Central memory CD8-positive, alpha-beta T cell (primary cell): ENCODE measurements at regions not wholly inside any gene's neighbourhood (a gene's known extent, or its start where the extent isn't known, plus 50 kb on each side); places are given as distances from the start of the nearest gene placed in this dataset.

Experiments
- ATAC-seq: fragments of 150-1000 bp; cut with Tn5 transposase; replicated peaks from 2 replicates; pipeline ENCODE4 v1.10.0; 2022; ENCODE audit warnings: mild to moderate bottlenecking, moderate FRiP score, moderate number of reproducible peaks; ENCODE audit not compliant: poor library complexity, severe bottlenecking; ENCODE audit errors: extremely low read depth
- DNase-seq, 2 donors: peaks; one replicate each; pipeline ENCODE4 v3.0.0; 2021; ENCODE audit warnings: low spot score in 2 of 2
- H3K27ac Mint-ChIP-seq: one replicate; pipeline ENCODE4 v1.8.0; 2022; ENCODE audit warnings: low read depth, mild to moderate bottlenecking, moderate library complexity, mixed read lengths
- H3K27me3 Mint-ChIP-seq: one replicate; pipeline ENCODE4 v1.8.0; 2022; ENCODE audit warnings: mixed read lengths
- H3K36me3 Mint-ChIP-seq: one replicate; pipeline ENCODE4 v1.8.0; 2022; ENCODE audit warnings: mild to moderate bottlenecking, moderate library complexity, mixed read lengths; ENCODE audit not compliant: insufficient read depth
- H3K4me1 Mint-ChIP-seq: one replicate; pipeline ENCODE4 v1.8.0; 2022; ENCODE audit warnings: mixed read lengths
- H3K4me3 Mint-ChIP-seq: one replicate; pipeline ENCODE4 v1.8.0; 2022; ENCODE audit warnings: mild to moderate bottlenecking, moderate library complexity, mixed read lengths
- H3K9me3 Mint-ChIP-seq: one replicate; pipeline ENCODE4 v1.8.0; 2022; ENCODE audit warnings: mixed read lengths

- DNase-seq (no peak), ATAC-seq (no peak)
- peaks cover 29% of the 10 kb centered on the region for H3K9me3 Mint-ChIP-seq
- H3K27ac Mint-ChIP-seq = no peak overlapping the region
- H3K27me3 Mint-ChIP-seq = no peaks in the 10 kb centered on the region
- no peaks in the 10 kb centered on the region for H3K4me1 Mint-ChIP-seq
- H3K4me3 Mint-ChIP-seq = no peak overlapping the region
- no peaks in the 10 kb centered on the region for H3K36me3 Mint-ChIP-seq
Observed at GRCh38 chr2:104321796-104322349, 532.0 kb upstream of the POU3F3 start.

- peaks cover 14% of the 10 kb centered on the region for H3K9me3 Mint-ChIP-seq
- no peaks in the 10 kb centered on the region for H3K27me3 Mint-ChIP-seq
- H3K36me3 Mint-ChIP-seq = peaks cover 2% of the 10 kb centered on the region
- H3K27ac Mint-ChIP-seq = no peak overlapping the region
- DNase-seq = no peak
- H3K4me3 Mint-ChIP-seq = no peak overlapping the region
- no peak for ATAC-seq
- no peaks in the 10 kb centered on the region for H3K4me1 Mint-ChIP-seq
Observed at GRCh38 chr2:104332731-104333130, 521.2 kb upstream of the POU3F3 start.

GRCh38 chr2:104337869-104338268 is 516.0 kb upstream of the POU3F3 start:
- H3K9me3 Mint-ChIP-seq = peaks cover 14% of the 10 kb centered on the region
- no peak overlapping the region for H3K4me3 Mint-ChIP-seq
- H3K27ac Mint-ChIP-seq = no peak overlapping the region
- H3K36me3 Mint-ChIP-seq = peaks cover 2% of the 10 kb centered on the region
- H3K4me1 Mint-ChIP-seq = no peaks in the 10 kb centered on the region
- DNase-seq (no peak), ATAC-seq (no peak)
- no peaks in the 10 kb centered on the region for H3K27me3 Mint-ChIP-seq

GRCh38 chr2:104340162-104340561 is 513.8 kb upstream of the POU3F3 start:
- no peaks in the 10 kb centered on the region for H3K4me1 Mint-ChIP-seq
- H3K27ac Mint-ChIP-seq = no peak overlapping the region
- H3K27me3 Mint-ChIP-seq = no peaks in the 10 kb centered on the region
- H3K9me3 Mint-ChIP-seq = peaks cover 7% of the 10 kb centered on the region
- peaks cover 2% of the 10 kb centered on the region for H3K36me3 Mint-ChIP-seq
- no peak for DNase-seq
- no peak overlapping the region for H3K4me3 Mint-ChIP-seq
- ATAC-seq = no peak

GRCh38 chr2:104340879-104341828 is 512.8 kb upstream of the POU3F3 start:
- Mint-ChIP-seq H3K9me3 (peaks cover 3% of the 10 kb centered on the region), H3K36me3 (peaks cover 2% of the 10 kb centered on the region), H3K27me3 (no peaks in the 10 kb centered on the region), H3K27ac (no peak overlapping the region), H3K4me3 (no peak overlapping the region), H3K4me1 (no peaks in the 10 kb centered on the region)
- DNase-seq (no peak), ATAC-seq (no peak)

GRCh38 chr2:104344306-104344705 is 509.6 kb upstream of the POU3F3 start:
- Mint-ChIP-seq H3K36me3 (no peaks in the 10 kb centered on the region), H3K27me3 (no peaks in the 10 kb centered on the region), H3K4me3 (no peak overlapping the region), H3K27ac (no peak overlapping the region), H3K4me1 (no peaks in the 10 kb centered on the region), H3K9me3 (no peaks in the 10 kb centered on the region)
- no peak for ATAC-seq
- DNase-seq = no peak

GRCh38 chr2:104344985-104345384 is 508.9 kb upstream of the POU3F3 start:
- DNase-seq (no peak), ATAC-seq (no peak)
- H3K9me3 Mint-ChIP-seq = no peaks in the 10 kb centered on the region
- H3K36me3 Mint-ChIP-seq = no peaks in the 10 kb centered on the region
- H3K27ac Mint-ChIP-seq = no peak overlapping the region
- no peak overlapping the region for H3K4me3 Mint-ChIP-seq
- H3K27me3 Mint-ChIP-seq = no peaks in the 10 kb centered on the region
- no peaks in the 10 kb centered on the region for H3K4me1 Mint-ChIP-seq

GRCh38 chr2:104358122-104358521 is 495.8 kb upstream of the POU3F3 start:
- Mint-ChIP-seq H3K27ac (no peak overlapping the region), H3K36me3 (no peaks in the 10 kb centered on the region), H3K27me3 (no peaks in the 10 kb centered on the region), H3K4me3 (no peak overlapping the region), H3K9me3 (no peaks in the 10 kb centered on the region), H3K4me1 (no peaks in the 10 kb centered on the region)
- ATAC-seq (no peak), DNase-seq (no peak)

GRCh38 chr2:104361414-104361813 is 492.5 kb upstream of the POU3F3 start:
- Mint-ChIP-seq H3K36me3 (no peaks in the 10 kb centered on the region), H3K4me1 (no peaks in the 10 kb centered on the region), H3K27me3 (no peaks in the 10 kb centered on the region), H3K9me3 (no peaks in the 10 kb centered on the region), H3K4me3 (no peak overlapping the region), H3K27ac (no peak overlapping the region)
- no peak for DNase-seq
- no peak for ATAC-seq

GRCh38 chr2:104368089-104368488 is 485.8 kb upstream of the POU3F3 start:
- Mint-ChIP-seq H3K36me3 (peaks cover 2% of the 10 kb centered on the region), H3K27me3 (no peaks in the 10 kb centered on the region), H3K4me3 (no peak overlapping the region), H3K27ac (no peak overlapping the region), H3K9me3 (no peaks in the 10 kb centered on the region), H3K4me1 (no peaks in the 10 kb centered on the region)
- DNase-seq (no peak), ATAC-seq (no peak)

GRCh38 chr2:104371087-104371781 is 482.7 kb upstream of the POU3F3 start:
- Mint-ChIP-seq H3K4me3 (no peak overlapping the region), H3K27ac (no peak overlapping the region), H3K9me3 (peaks cover 13% of the 10 kb centered on the region), H3K4me1 (no peaks in the 10 kb centered on the region), H3K27me3 (no peaks in the 10 kb centered on the region), H3K36me3 (peaks cover 2% of the 10 kb centered on the region)
- ATAC-seq (no peak), DNase-seq (no peak)

- H3K9me3 Mint-ChIP-seq = peaks cover 16% of the 10 kb centered on the region
- H3K4me1 Mint-ChIP-seq = no peaks in the 10 kb centered on the region
- peaks cover 7% of the 10 kb centered on the region for H3K36me3 Mint-ChIP-seq
- no peak overlapping the region for H3K27ac Mint-ChIP-seq
- no peaks in the 10 kb centered on the region for H3K27me3 Mint-ChIP-seq
- DNase-seq (no peak), ATAC-seq (no peak)
- H3K4me3 Mint-ChIP-seq = no peak overlapping the region
Observed at GRCh38 chr2:104375206-104375605, 478.7 kb upstream of the POU3F3 start.
